GM10248 (cell line): ENCODE measurements at regions not wholly inside any gene's neighbourhood (a gene's known extent, or its start where the extent isn't known, plus 50 kb on each side); places are given as distances from the start of the nearest gene placed in this dataset.
"Not testable (repeated sequence)": the region's sequence is repeated elsewhere in the genome, so short reads cannot be mapped to it uniquely, and the experiment has no call there.

Experiments
- CTCF ChIA-PET: fragments of 300-600 bp; sonication (Branson Sonifier 250); formaldehyde crosslinking; extraction: SDS; loops from one replicate; lab custom pipeline; 2021; ENCODE audit warnings: antibody characterized with exemption; lab: Yijun Ruan, JAX
- POLR2A ChIA-PET: fragments of 350-650 bp; sonication (Branson Sonifier 250); formaldehyde crosslinking; extraction: SDS; loops from one replicate; lab custom pipeline; 2020; ENCODE audit warnings: antibody characterized with exemption; lab: Yijun Ruan, JAX
- DNase-seq: peaks from one replicate; pipeline ENCODE4 v3.0.0; 2012; ENCODE audit errors: extremely low spot score
- TF ChIP-seq, protein P1 (sequence below): IDR thresholded peaks from 2 replicates; pipeline ENCODE4 v1.5.1; 2012; ENCODE audit warnings: mild to moderate bottlenecking, low read depth; ENCODE audit errors: extremely low read depth, missing control alignments, control extremely low read depth

DNA sequence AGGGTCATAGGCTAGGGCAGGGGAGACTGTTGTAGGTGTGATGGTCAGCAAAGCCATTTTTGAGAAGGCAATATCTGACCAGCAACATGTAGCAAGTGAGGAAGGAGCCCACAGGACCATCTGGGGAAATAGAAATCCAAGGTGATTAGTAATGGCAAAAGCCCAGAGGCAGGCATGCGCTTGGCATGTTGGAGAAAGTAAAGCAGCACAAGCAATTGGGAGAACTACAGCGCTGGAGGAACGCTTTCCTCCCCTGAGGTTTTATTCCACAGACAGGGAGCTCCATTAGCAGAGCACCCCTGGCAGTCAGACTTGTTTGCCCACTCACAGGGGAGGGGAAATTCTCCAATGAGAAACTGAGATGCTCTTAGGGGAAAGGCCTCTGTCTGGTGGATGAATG lies 54.8 kb upstream of the FOXB2 start:
- TF ChIP-seq, protein P1, sequence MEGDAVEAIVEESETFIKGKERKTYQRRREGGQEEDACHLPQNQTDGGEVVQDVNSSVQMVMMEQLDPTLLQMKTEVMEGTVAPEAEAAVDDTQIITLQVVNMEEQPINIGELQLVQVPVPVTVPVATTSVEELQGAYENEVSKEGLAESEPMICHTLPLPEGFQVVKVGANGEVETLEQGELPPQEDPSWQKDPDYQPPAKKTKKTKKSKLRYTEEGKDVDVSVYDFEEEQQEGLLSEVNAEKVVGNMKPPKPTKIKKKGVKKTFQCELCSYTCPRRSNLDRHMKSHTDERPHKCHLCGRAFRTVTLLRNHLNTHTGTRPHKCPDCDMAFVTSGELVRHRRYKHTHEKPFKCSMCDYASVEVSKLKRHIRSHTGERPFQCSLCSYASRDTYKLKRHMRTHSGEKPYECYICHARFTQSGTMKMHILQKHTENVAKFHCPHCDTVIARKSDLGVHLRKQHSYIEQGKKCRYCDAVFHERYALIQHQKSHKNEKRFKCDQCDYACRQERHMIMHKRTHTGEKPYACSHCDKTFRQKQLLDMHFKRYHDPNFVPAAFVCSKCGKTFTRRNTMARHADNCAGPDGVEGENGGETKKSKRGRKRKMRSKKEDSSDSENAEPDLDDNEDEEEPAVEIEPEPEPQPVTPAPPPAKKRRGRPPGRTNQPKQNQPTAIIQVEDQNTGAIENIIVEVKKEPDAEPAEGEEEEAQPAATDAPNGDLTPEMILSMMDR: no peak
- DNase-seq: no peak
- ChIA-PET CTCF (interaction anchor here (1.1 to 1.2 kb wide), 2 partner anchors 9 to 155 kb away, joined by 3 read pairs; no protein-coding TSS in a partner anchor), POLR2A (no interaction called here)

DNA sequence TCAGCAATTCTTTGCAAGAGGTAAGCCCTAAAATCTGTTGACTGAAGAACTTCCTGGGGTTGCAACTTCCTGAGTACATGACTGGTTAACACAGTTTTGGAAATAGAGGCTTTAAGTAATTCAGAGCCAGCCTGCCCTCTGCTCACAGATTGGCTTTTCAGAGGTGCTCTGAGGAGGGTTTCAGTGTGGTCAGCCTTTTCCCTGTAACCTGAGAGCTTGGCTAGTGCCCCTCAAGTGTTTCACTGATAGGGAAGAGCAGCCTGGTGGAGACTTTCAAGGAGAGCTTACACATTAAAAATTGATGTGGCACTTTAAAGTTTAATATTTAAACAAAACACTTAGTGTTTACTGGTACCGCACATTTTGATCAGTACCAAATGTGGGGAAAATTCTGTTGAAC lies 56.7 kb upstream of the FOXB2 start:
- TF ChIP-seq, protein P1: no peak
- ChIA-PET CTCF (interaction anchor here (1.6 kb wide), 1 partner anchor 15 kb away, joined by 4 read pairs; no protein-coding TSS in a partner anchor), POLR2A (no interaction called here)
- DNase-seq: no peak

DNA sequence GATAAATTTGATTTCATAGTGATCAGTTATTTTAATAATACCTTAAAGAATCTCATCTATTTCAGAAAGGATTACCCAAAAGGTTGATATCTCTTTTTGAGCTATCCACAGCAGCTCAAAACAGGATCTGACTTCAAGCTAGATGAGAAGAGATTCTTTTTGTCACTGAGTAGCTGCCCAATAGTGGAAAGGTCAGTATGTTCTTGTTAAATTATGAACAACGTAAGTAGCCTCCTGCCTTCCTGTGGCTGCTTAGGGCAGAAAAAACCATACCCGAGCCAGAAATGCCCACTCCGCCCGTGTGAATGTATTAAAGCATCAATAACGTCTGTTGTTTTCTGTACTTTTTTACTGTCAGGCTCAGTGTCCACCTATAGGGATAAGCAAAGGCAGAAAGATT lies 51.3 kb upstream of the PRUNE2 start:
- ChIA-PET CTCF (interaction anchor here (1.0 to 1.4 kb wide), 2 partner anchors 14 to 21 kb away, joined by 3 to 4 read pairs; no protein-coding TSS in a partner anchor), POLR2A (no interaction called here)
- TF ChIP-seq, protein P1: no peak
- DNase-seq: no peak

DNA sequence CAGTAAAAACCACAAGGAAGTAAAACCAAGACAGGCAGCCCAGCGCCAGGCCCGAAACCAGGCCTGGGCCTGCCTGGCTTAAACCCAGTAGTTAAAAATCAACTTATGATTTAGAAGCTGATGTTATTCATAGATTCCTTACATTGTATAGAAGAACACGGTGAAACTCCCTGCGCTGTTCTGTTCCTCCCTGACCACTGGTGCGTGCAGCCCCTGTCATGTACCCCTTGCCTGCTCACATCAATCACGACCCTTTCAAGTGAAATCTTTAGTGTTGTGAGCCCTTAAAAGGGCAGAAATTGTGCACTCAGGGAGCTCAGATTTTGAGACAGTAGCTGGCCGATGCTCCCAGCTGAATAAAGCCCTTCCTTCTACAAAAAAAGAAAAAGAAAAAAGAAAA lies 50.5 kb upstream of the PRUNE2 start:
- DNase-seq, POLR2A ChIA-PET, CTCF ChIA-PET: not testable (repeated sequence)
